ENCODE measurements at regions not wholly inside any gene's neighbourhood (a gene's known extent, or its start where the extent isn't known, plus 50 kb on each side); places are given as distances from the start of the nearest gene placed in this dataset.
"Not testable (repeated sequence)": the region's sequence is repeated elsewhere in the genome, so short reads cannot be mapped to it uniquely, and the experiment has no call there.

DNA sequence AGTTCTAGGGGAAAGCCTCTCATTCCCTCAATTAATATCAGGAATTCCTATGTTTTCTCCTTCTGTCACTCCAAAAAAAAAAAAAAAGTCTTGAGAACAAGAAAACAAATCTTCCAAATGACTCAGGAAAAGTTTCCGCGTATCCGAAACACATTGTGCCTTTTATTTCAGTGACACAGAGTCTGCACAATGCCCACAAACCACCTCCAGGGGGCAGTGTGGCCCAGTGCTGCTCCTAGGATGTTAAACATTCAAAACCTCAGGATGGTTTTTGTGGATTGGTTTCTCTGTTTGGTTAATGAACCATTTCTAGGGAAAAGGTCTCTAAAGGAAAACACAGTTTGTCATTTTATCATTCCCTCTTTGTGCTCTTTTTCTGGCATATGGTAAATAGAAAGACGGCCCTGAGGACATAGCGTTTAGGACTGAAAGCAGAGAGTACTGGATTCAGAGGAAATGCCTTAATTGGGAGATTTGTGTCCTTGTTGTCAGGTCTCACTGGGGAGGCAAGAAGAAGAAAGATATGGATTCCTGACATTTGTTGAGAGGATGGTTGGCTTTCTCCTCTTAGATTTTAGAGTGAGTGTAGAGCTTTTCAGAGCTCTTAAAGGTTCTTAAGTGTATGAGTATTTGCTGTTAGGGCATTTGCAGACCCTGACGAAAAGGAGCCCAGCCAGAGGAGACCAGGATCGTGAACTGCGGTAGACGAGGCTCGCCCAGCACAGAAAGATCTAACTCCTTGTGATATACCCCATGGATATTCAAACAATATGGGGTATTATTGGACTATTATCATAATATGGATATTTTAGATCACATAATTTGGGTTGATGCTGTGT, 65.7 kb upstream of the MAP9 start:
- peak; percentile 54 for DNase-seq

DNA sequence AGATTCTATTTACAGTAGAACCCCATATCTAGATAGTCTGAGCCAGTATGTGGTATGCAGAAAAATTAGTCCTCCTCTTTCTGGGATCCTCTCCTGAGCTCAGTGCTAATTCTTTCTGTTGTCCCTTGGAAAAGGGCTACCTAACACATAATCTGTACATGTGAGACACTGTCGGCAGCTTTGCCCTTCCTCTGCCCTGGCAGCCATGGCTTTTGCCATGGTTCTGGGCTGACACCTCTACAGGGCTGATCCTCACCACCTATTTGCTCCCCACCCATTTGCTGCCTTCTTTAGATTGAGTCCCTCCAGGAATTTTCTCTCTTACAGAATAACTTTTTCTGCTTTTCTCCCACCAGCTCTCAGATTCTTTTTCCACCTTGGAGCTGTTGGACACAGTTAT, 64.7 kb upstream of the MAP9 start:
- DNase-seq, result no peak

DNA sequence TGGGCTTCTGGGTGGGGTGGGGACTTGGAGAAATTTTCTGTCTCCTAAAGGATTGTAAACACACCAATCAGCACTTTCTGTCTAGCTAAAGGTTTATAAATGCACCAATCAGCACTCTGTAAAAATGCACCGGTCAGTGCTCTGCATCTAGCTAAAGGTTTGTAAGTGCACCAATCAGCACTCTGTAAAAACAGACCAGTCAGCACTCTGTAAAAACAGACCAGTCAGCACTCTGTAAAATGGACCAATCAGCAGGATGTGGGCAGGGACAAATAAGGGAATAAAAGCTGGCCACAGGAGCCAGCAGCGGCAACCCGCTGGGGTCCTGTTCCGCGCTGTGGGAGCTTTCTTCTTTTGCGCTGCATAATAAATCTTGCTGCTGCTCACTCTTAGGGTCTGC, 63.0 kb upstream of the MAP9 start:
- not testable (repeated sequence) for DNase-seq

- no peak for DNase-seq
These were observed 58.1 kb upstream of the MAP9 start for GRCh38 chr4:155434904-155435303.

DNA sequence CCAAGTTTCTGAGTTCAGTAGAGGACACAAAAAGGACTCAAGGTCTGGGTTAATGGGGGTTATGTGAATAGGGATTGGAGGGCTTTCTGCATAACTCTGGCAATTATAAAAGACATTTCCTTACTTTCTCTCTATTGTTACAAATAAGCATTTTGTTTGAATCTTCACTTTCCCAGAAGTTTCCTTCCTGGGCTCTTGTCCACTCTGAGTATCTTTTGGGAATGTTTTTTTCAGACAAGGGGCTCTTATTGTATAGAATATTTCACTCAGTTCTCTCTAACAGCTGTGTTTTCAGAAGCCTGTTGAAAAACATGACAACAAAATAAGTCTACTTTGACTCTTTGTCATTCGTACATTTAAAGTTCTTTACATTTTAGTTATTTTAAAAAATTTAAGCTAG, 57.6 kb upstream of the MAP9 start:
- no peak for DNase-seq

DNA sequence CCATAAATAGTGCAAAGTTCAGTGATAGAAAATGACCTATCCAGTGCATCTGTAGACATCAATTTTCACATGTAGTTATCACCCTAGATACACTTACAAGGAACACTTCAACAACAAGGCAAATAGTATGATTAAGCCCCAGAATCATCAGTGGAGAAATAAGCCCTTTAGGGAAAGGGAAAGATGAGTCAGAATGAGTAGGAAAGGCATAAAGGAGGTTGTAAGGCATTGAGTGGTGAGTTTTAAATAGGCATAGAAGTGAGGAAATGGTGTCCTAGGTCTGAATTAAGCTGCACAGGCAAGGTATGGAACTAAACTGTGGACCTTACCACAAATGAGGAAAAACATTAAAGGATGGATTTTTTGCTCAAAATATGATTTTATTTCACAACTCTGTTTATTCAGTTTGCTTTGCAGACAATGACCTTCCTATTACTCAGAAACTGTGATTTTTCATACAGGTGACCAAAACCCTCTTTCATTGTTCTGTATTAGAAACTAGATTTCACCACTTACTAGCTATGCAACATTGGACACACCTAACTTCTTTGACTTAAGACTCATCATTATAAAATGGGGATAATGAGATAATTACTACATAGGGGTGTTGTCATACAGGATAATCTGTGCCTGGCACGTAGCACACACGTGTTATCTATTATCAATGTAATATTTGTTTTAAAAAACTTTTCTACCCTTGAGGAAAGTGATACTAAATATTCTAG, 57.0 kb upstream of the MAP9 start:
- no peak for DNase-seq

DNA sequence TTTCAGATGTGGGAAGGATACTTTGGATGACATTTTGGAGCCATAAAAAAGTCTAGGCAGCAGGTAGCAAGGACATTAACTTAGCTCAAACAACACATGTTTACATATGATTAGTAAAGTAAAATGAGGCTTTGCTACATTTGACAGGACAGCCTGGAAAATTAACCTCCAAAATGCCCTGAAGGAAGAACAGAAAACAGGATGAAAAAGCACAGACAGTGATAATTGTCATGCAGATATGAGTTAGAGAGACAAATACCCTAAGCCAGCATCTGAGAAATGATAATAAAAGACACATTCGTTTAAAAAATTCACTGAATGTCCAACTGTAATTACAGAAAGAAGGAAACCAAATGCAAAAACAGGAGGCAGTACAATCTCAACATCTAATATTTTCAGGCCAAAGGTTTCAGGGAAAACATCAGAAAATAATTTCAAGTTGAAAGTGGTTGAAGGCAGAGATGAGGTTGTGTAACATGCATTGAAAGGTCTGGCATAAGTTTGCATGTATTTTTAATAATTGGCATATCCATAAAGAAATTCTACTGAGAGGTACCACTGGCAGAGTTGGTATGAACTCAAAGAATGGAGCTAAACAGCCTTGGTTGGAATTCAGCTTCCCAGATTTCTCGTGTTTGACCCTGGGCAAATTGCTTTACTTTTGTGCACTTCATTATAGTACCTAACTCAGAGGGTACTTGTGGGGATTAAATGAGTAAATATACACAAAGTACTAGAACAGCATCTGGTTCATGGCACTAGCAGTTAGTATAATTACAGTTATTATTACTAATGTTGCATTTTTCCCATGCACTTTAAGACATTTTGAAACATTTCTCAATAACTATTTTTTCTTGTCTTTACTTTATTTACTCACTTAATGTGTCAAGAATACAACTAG, 54.4 kb upstream of the MAP9 start:
- no peak for DNase-seq

DNA sequence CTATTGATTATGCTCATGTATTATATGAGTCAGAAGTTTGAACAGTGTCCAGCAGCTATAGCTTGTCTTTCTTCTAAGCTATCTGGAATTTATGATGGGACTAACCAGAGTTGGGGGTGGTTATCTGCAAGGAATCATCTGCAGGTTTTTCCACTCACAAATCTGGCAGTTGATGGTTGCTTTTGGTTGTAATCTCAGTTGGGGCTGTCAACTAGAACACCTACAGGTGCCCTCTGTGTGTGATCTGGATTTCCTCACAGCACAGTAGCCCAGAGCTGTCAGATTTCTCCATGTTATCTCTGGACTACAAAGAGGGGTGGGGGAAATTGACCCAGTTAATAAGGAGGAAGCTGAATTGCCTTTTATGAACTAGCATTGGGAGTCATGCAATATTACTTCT, 51.4 kb upstream of the MAP9 start:
- DNase-seq, result no peak

GRCh38 chr4:155426953-155427352, 50.2 kb upstream of the MAP9 start:
- DNase-seq, result no peak

Measured in activated T-cell treated with anti-CD3 and anti-CD28 coated beads, Interleukin-2, amount 50 U/mL, for 1 hour (primary cell).